HG02610 (cell line): ENCODE measurements at regions not wholly inside any gene's neighbourhood (a gene's known extent, or its start where the extent isn't known, plus 50 kb on each side); places are given as distances from the start of the nearest gene placed in this dataset.

Experiments
- ATAC-seq: cut with Tn5 transposase; IDR thresholded peaks from one replicate; pipeline ENCODE4 v1.9.1; 2021; ENCODE audit warnings: mild to moderate bottlenecking, moderate library complexity; ENCODE audit not compliant: unreplicated experiment

- no peak for ATAC-seq
These were observed 145.8 kb downstream of the AASDH start for GRCh38 chr4:56241500-56241899.

GRCh38 chr4:56240554-56241174 is 146.6 kb downstream of the AASDH start:
- no peak for ATAC-seq

GRCh38 chr4:56238251-56238650 is 149.0 kb downstream of the AASDH start:
- no peak for ATAC-seq

GRCh38 chr4:56235725-56236124 is 151.6 kb downstream of the AASDH start:
- no peak for ATAC-seq

GRCh38 chr4:56235011-56235410 is 152.3 kb downstream of the AASDH start:
- no peak for ATAC-seq

- no peak for ATAC-seq
These were observed 153.2 kb downstream of the AASDH start for GRCh38 chr4:56234098-56234497.

GRCh38 chr4:56231410-56231809 is 155.9 kb downstream of the AASDH start:
- no peak for ATAC-seq

- ATAC-seq, result no peak
These were observed 157.3 kb downstream of the AASDH start for GRCh38 chr4:56229947-56230346.

- ATAC-seq, result no peak
These were observed 159.9 kb downstream of the AASDH start for GRCh38 chr4:56227301-56227835.

- no peak for ATAC-seq
These were observed 160.7 kb downstream of the AASDH start for GRCh38 chr4:56226579-56226978.

- ATAC-seq, result no peak
These were observed 162.7 kb downstream of the AASDH start for GRCh38 chr4:56224641-56225040.

GRCh38 chr4:56222514-56222913 is 164.8 kb downstream of the AASDH start:
- no peak for ATAC-seq

GRCh38 chr4:56220261-56220660 is 167.0 kb downstream of the AASDH start:
- no peak for ATAC-seq

GRCh38 chr4:56219447-56219846 is 167.8 kb downstream of the AASDH start:
- no peak for ATAC-seq

GRCh38 chr4:56218230-56218895 is 168.9 kb downstream of the AASDH start:
- ATAC-seq, result no peak

GRCh38 chr4:56217343-56217890 is 169.9 kb downstream of the AASDH start:
- ATAC-seq, result no peak

GRCh38 chr4:56215901-56216300 is 171.4 kb downstream of the AASDH start:
- no peak for ATAC-seq

- ATAC-seq, result no peak
These were observed 172.0 kb downstream of the AASDH start for GRCh38 chr4:56215141-56215783.

- ATAC-seq, result no peak
These were observed 173.7 kb downstream of the AASDH start for GRCh38 chr4:56213543-56213942.

GRCh38 chr4:56212774-56213173 is 174.5 kb downstream of the AASDH start:
- ATAC-seq, result no peak

GRCh38 chr4:56211202-56211601 is 176.1 kb downstream of the AASDH start:
- ATAC-seq, result no peak

GRCh38 chr4:56210397-56210796 is 176.9 kb downstream of the AASDH start:
- no peak for ATAC-seq
